Neural progenitor cell (in vitro differentiated cells): ENCODE measurements at regions not wholly inside any gene's neighbourhood (a gene's known extent, or its start where the extent isn't known, plus 50 kb on each side); places are given as distances from the start of the nearest gene placed in this dataset.

ENCODE experiments used
- EZH2 ChIP-seq: fragments of 200-600 bp; sonication (generic); IDR thresholded peaks from 2 replicates; pipeline ENCODE4 v1.6.1; 2017; ENCODE audit warnings: antibody characterized with exemption, mild to moderate bottlenecking, moderate library complexity
- EZH2phosphoT487 ChIP-seq: fragments of 200-600 bp; sonication (generic); IDR thresholded peaks from 2 replicates; pipeline ENCODE4 v1.6.1; 2017; ENCODE audit warnings: antibody characterized with exemption
- TF ChIP-seq, protein P1 (sequence below): fragments of 200-600 bp; sonication (generic); IDR thresholded peaks from 2 replicates; pipeline ENCODE4 v1.5.1; 2017; ENCODE audit warnings: antibody characterized with exemption, mild to moderate bottlenecking

- TF ChIP-seq, protein P1, sequence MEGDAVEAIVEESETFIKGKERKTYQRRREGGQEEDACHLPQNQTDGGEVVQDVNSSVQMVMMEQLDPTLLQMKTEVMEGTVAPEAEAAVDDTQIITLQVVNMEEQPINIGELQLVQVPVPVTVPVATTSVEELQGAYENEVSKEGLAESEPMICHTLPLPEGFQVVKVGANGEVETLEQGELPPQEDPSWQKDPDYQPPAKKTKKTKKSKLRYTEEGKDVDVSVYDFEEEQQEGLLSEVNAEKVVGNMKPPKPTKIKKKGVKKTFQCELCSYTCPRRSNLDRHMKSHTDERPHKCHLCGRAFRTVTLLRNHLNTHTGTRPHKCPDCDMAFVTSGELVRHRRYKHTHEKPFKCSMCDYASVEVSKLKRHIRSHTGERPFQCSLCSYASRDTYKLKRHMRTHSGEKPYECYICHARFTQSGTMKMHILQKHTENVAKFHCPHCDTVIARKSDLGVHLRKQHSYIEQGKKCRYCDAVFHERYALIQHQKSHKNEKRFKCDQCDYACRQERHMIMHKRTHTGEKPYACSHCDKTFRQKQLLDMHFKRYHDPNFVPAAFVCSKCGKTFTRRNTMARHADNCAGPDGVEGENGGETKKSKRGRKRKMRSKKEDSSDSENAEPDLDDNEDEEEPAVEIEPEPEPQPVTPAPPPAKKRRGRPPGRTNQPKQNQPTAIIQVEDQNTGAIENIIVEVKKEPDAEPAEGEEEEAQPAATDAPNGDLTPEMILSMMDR = no peak
- TF ChIP-seq EZH2 (no peak), EZH2phosphoT487 (no peak)
Observed at GRCh38 chr2:222778400-222778799, 82.4 kb upstream of the ACSL3 start.
